HCT116 (cell line): ENCODE measurements at regions not wholly inside any gene's neighbourhood (a gene's known extent, or its start where the extent isn't known, plus 50 kb on each side); places are given as distances from the start of the nearest gene placed in this dataset.
"Not testable (repeated sequence)": the region's sequence is repeated elsewhere in the genome, so short reads cannot be mapped to it uniquely, and the experiment has no call there.

ENCODE experiments used
- CBX3 ChIP-seq: IDR thresholded peaks from 2 replicates; pipeline ENCODE4 v1.6.1; 2012; ENCODE audit warnings: low read depth
- CEBPB ChIP-seq: IDR thresholded peaks from 2 replicates; pipeline ENCODE4 v1.6.1; 2012; ENCODE audit warnings: low read depth
- EGR1 ChIP-seq: IDR thresholded peaks from 2 replicates; pipeline ENCODE4 v1.6.1; 2012; ENCODE audit warnings: low read depth
- EZH2 ChIP-seq: fragments of 200-600 bp; sonication (generic); IDR thresholded peaks from 2 replicates; pipeline ENCODE4 v1.6.1; 2017; ENCODE audit warnings: antibody characterized with exemption, mixed run types
- EZH2phosphoT487 ChIP-seq: fragments of 200-600 bp; IDR thresholded peaks from 2 replicates; pipeline ENCODE4 v1.6.1; 2018; ENCODE audit warnings: antibody characterized with exemption, borderline replicate concordance
- JUND ChIP-seq: IDR thresholded peaks from 2 replicates; pipeline ENCODE4 v1.6.1; 2012
- POLR2A ChIP-seq: IDR thresholded peaks from 2 replicates; pipeline ENCODE4 v1.7.0; 2011; ENCODE audit warnings: borderline replicate concordance; ENCODE audit not compliant: insufficient read depth, insufficient read length; ENCODE audit errors: extremely low read depth
- POLR2AphosphoS5 ChIP-seq: IDR thresholded peaks from 2 replicates; pipeline ENCODE4 v1.6.1; 2011; ENCODE audit warnings: mild to moderate bottlenecking, low read depth, low read length, moderate library complexity
- RAD21 ChIP-seq: IDR thresholded peaks from 2 replicates; pipeline ENCODE4 v1.6.1; 2012; ENCODE audit warnings: low read depth, mild to moderate bottlenecking
- ZNF274 ChIP-seq: fragments of 200-500 bp; sonication (Bioruptor generic); IDR thresholded peaks from 2 replicates; pipeline ENCODE4 v1.6.1; 2014; ENCODE audit warnings: mild to moderate bottlenecking, low read depth, low read length, inconsistent platforms
- TF ChIP-seq, protein P1 (sequence below), 3 experiments: fragments of 200-600 bp in 1 of 3; sonication (generic) in 1 of 3; IDR thresholded peaks in 2 of 3; conservative IDR thresholded peaks in 1 of 3; 2 replicates each; pipeline ENCODE4 v1.5.1; 2012 to 2017; ENCODE audit warnings: low read depth in 2 of 3, low read length in 2 of 3, antibody characterized with exemption in 1 of 3, borderline replicate concordance in 1 of 3, control low read depth in 1 of 3, mild to moderate bottlenecking in 1 of 3, mixed read lengths in 1 of 3, mixed run types in 1 of 3, moderate library complexity in 1 of 3; ENCODE audit not compliant: insufficient read depth in 1 of 3
- TF ChIP-seq, protein P2 (sequence below): IDR thresholded peaks from 2 replicates; pipeline ENCODE4 v1.6.1; 2012
- TF ChIP-seq, protein P3 (sequence below): IDR thresholded peaks from 2 replicates; pipeline ENCODE4 v1.6.1; 2012; ENCODE audit warnings: low read depth

DNA sequence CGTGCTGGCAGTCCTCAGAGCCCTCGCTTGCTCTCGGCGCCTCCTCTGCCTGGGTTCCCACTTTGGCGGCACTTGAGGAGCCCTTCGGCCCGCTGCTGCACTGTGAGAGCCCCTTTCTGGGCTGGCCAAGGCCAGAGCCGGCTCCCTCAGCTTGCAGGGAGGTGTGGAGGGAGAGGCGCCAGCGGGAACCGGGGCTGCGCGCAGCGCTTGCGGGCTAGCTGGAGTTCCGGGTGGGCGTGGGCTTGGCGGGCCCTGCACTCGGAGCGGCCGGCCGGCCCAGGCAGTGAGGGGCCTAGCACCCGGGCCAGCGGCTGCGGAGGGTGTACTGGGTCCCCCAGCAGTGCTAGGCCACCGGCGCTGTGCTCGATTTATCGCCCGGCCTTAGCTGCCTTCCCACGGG lies 124.1 kb upstream of the NT5E start:
- TF ChIP-seq, protein P1, sequence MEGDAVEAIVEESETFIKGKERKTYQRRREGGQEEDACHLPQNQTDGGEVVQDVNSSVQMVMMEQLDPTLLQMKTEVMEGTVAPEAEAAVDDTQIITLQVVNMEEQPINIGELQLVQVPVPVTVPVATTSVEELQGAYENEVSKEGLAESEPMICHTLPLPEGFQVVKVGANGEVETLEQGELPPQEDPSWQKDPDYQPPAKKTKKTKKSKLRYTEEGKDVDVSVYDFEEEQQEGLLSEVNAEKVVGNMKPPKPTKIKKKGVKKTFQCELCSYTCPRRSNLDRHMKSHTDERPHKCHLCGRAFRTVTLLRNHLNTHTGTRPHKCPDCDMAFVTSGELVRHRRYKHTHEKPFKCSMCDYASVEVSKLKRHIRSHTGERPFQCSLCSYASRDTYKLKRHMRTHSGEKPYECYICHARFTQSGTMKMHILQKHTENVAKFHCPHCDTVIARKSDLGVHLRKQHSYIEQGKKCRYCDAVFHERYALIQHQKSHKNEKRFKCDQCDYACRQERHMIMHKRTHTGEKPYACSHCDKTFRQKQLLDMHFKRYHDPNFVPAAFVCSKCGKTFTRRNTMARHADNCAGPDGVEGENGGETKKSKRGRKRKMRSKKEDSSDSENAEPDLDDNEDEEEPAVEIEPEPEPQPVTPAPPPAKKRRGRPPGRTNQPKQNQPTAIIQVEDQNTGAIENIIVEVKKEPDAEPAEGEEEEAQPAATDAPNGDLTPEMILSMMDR (IDR thresholded peaks at IDR 0.05 in 2 of 3, conservative IDR thresholded peaks at IDR 0.05 in 1 of 3; ENCODE audit: borderline replicate concordance in 1 of 3, insufficient read depth in 1 of 3, low read depth in 2 of 3, low read length in 2 of 3): not testable (repeated sequence)
- not testable (repeated sequence) for TF ChIP-seq EZH2, RAD21, CEBPB, POLR2A, ZNF274, EGR1, POLR2AphosphoS5, CBX3, EZH2phosphoT487, JUND
- TF ChIP-seq, protein P2, sequence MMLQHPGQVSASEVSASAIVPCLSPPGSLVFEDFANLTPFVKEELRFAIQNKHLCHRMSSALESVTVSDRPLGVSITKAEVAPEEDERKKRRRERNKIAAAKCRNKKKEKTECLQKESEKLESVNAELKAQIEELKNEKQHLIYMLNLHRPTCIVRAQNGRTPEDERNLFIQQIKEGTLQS: not testable (repeated sequence)
- TF ChIP-seq, protein P3, sequence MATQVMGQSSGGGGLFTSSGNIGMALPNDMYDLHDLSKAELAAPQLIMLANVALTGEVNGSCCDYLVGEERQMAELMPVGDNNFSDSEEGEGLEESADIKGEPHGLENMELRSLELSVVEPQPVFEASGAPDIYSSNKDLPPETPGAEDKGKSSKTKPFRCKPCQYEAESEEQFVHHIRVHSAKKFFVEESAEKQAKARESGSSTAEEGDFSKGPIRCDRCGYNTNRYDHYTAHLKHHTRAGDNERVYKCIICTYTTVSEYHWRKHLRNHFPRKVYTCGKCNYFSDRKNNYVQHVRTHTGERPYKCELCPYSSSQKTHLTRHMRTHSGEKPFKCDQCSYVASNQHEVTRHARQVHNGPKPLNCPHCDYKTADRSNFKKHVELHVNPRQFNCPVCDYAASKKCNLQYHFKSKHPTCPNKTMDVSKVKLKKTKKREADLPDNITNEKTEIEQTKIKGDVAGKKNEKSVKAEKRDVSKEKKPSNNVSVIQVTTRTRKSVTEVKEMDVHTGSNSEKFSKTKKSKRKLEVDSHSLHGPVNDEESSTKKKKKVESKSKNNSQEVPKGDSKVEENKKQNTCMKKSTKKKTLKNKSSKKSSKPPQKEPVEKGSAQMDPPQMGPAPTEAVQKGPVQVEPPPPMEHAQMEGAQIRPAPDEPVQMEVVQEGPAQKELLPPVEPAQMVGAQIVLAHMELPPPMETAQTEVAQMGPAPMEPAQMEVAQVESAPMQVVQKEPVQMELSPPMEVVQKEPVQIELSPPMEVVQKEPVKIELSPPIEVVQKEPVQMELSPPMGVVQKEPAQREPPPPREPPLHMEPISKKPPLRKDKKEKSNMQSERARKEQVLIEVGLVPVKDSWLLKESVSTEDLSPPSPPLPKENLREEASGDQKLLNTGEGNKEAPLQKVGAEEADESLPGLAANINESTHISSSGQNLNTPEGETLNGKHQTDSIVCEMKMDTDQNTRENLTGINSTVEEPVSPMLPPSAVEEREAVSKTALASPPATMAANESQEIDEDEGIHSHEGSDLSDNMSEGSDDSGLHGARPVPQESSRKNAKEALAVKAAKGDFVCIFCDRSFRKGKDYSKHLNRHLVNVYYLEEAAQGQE: not testable (repeated sequence)
